ENCODE measurements at regions not wholly inside any gene's neighbourhood (a gene's known extent, or its start where the extent isn't known, plus 50 kb on each side); places are given as distances from the start of the nearest gene placed in this dataset.
"Not testable (repeated sequence)": the region's sequence is repeated elsewhere in the genome, so short reads cannot be mapped to it uniquely, and the experiment has no call there.

GRCh38 chr1:76687307-76688175, 179.7 kb upstream of the ST6GALNAC5 start:
- DNase-seq: no peak

- DNase-seq: peak; percentile 51
These were observed 176.5 kb upstream of the ST6GALNAC5 start for GRCh38 chr1:76690766-76691165.

GRCh38 chr1:76695535-76695934, 171.7 kb upstream of the ST6GALNAC5 start:
- no peak for DNase-seq

- no peak for DNase-seq
These were observed 169.9 kb upstream of the ST6GALNAC5 start for GRCh38 chr1:76697361-76697760.

- peak; percentile 3 for DNase-seq
These were observed 167.6 kb upstream of the ST6GALNAC5 start for GRCh38 chr1:76699646-76700045.

GRCh38 chr1:76700200-76700599, 167.1 kb upstream of the ST6GALNAC5 start:
- not testable (repeated sequence) for DNase-seq

GRCh38 chr1:76705560-76705959, 161.7 kb upstream of the ST6GALNAC5 start:
- no peak for DNase-seq

- DNase-seq: no peak
These were observed 153.7 kb upstream of the ST6GALNAC5 start for GRCh38 chr1:76713535-76713934.

- DNase-seq: no peak
These were observed 151.8 kb upstream of the ST6GALNAC5 start for GRCh38 chr1:76715474-76715873.

GRCh38 chr1:76723949-76724348, 143.3 kb upstream of the ST6GALNAC5 start:
- no peak for DNase-seq

GRCh38 chr1:76724816-76725215, 142.5 kb upstream of the ST6GALNAC5 start:
- no peak for DNase-seq

- DNase-seq: peak; percentile 8
These were observed 141.2 kb upstream of the ST6GALNAC5 start for GRCh38 chr1:76725864-76726619.

- DNase-seq: no peak
These were observed 139.8 kb upstream of the ST6GALNAC5 start for GRCh38 chr1:76727520-76727919.

- DNase-seq: peak; percentile 7
These were observed 138.1 kb upstream of the ST6GALNAC5 start for GRCh38 chr1:76729142-76729541.

GRCh38 chr1:76730027-76730426, 137.3 kb upstream of the ST6GALNAC5 start:
- no peak for DNase-seq

- not testable (repeated sequence) for DNase-seq
These were observed 128.9 kb upstream of the ST6GALNAC5 start for GRCh38 chr1:76738355-76738754.

- DNase-seq: not testable (repeated sequence)
These were observed 126.3 kb upstream of the ST6GALNAC5 start for GRCh38 chr1:76740956-76741355.

- no peak for DNase-seq
These were observed 122.3 kb upstream of the ST6GALNAC5 start for GRCh38 chr1:76744989-76745388.

- DNase-seq: peak; percentile 62
These were observed 121.1 kb upstream of the ST6GALNAC5 start for GRCh38 chr1:76746206-76746605.

GRCh38 chr1:76754730-76755129, 112.5 kb upstream of the ST6GALNAC5 start:
- no peak for DNase-seq

- no peak for DNase-seq
These were observed 108.0 kb upstream of the ST6GALNAC5 start for GRCh38 chr1:76759171-76759860.

- DNase-seq: peak; percentile 60
These were observed 107.3 kb upstream of the ST6GALNAC5 start for GRCh38 chr1:76759950-76760349.

GRCh38 chr1:76763738-76764137, 103.5 kb upstream of the ST6GALNAC5 start:
- DNase-seq: no peak

Data from fibroblast of skin of right biceps (primary cell).